ENCODE measurements at regions not wholly inside any gene's neighbourhood (a gene's known extent, or its start where the extent isn't known, plus 50 kb on each side); places are given as distances from the start of the nearest gene placed in this dataset.

DNA sequence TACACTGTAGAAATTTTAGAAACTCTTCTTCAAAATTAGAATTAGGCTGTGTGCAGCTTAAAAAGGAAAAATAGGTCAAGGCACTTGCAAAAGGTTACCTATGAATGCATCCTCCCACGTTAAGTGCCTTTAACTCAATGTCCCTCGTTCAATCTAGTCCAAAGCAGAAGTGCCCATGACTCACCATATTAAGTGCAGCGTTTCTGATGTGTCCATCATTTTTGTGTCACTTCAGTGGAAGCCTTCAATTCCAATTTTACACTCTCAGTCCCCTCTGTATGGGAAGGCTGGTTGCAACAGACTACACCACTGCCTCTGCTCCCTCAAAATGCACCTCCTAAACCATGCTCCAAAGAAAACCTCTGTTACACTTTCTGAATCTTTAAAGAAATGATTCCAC lies 53.4 kb downstream of the FOXB1 start:
- TF ChIP-seq, protein P1, sequence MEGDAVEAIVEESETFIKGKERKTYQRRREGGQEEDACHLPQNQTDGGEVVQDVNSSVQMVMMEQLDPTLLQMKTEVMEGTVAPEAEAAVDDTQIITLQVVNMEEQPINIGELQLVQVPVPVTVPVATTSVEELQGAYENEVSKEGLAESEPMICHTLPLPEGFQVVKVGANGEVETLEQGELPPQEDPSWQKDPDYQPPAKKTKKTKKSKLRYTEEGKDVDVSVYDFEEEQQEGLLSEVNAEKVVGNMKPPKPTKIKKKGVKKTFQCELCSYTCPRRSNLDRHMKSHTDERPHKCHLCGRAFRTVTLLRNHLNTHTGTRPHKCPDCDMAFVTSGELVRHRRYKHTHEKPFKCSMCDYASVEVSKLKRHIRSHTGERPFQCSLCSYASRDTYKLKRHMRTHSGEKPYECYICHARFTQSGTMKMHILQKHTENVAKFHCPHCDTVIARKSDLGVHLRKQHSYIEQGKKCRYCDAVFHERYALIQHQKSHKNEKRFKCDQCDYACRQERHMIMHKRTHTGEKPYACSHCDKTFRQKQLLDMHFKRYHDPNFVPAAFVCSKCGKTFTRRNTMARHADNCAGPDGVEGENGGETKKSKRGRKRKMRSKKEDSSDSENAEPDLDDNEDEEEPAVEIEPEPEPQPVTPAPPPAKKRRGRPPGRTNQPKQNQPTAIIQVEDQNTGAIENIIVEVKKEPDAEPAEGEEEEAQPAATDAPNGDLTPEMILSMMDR (IDR thresholded peaks at IDR 0.05; ENCODE audit: insufficient read depth, low read length) = no peak
- TF ChIP-seq, protein P2, sequence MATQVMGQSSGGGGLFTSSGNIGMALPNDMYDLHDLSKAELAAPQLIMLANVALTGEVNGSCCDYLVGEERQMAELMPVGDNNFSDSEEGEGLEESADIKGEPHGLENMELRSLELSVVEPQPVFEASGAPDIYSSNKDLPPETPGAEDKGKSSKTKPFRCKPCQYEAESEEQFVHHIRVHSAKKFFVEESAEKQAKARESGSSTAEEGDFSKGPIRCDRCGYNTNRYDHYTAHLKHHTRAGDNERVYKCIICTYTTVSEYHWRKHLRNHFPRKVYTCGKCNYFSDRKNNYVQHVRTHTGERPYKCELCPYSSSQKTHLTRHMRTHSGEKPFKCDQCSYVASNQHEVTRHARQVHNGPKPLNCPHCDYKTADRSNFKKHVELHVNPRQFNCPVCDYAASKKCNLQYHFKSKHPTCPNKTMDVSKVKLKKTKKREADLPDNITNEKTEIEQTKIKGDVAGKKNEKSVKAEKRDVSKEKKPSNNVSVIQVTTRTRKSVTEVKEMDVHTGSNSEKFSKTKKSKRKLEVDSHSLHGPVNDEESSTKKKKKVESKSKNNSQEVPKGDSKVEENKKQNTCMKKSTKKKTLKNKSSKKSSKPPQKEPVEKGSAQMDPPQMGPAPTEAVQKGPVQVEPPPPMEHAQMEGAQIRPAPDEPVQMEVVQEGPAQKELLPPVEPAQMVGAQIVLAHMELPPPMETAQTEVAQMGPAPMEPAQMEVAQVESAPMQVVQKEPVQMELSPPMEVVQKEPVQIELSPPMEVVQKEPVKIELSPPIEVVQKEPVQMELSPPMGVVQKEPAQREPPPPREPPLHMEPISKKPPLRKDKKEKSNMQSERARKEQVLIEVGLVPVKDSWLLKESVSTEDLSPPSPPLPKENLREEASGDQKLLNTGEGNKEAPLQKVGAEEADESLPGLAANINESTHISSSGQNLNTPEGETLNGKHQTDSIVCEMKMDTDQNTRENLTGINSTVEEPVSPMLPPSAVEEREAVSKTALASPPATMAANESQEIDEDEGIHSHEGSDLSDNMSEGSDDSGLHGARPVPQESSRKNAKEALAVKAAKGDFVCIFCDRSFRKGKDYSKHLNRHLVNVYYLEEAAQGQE (IDR thresholded peaks at IDR 0.05; ENCODE audit: insufficient replicate concordance, low read depth) = no peak
- no peak for TF ChIP-seq POLR2AphosphoS5 (IDR thresholded peaks at IDR 0.05; ENCODE audit: low read depth)
- TF ChIP-seq GABPA (IDR thresholded peaks at IDR 0.05; ENCODE audit: low read depth) = no peak

Measured in HL-60 (cell line).